AG09309 (cell line): ENCODE measurements at regions not wholly inside any gene's neighbourhood (a gene's known extent, or its start where the extent isn't known, plus 50 kb on each side); places are given as distances from the start of the nearest gene placed in this dataset.

Experiments
- DNase-seq: peaks from one replicate; pipeline ENCODE4 v3.0.0-alpha.2; 2010; ENCODE audit warnings: low read depth
- H3K4me3 ChIP-seq: 2 replicates; pipeline ENCODE4 v1.5.1; 2011; ENCODE audit warnings: mild to moderate bottlenecking, low read depth, low read length, moderate library complexity; ENCODE audit not compliant: control insufficient read depth
- CTCF ChIP-seq: IDR thresholded peaks from 2 replicates; pipeline ENCODE4 v1.5.1; 2011; ENCODE audit warnings: mild to moderate bottlenecking, low read depth, low read length, inconsistent platforms; ENCODE audit not compliant: insufficient read depth, control insufficient read depth; ENCODE audit errors: missing control alignments

GRCh38 chr3:64830681-64831080 lies 142.9 kb upstream of the ADAMTS9 start:
- no peak for DNase-seq
- TF ChIP-seq CTCF, result no peak
- H3K4me3 ChIP-seq, result no peak overlapping the region

- no peak overlapping the region for H3K4me3 ChIP-seq
- TF ChIP-seq CTCF, result no peak
- DNase-seq, result no peak
These were observed 141.5 kb upstream of the ADAMTS9 start for GRCh38 chr3:64829331-64829730.

GRCh38 chr3:64828276-64828675 lies 140.5 kb upstream of the ADAMTS9 start:
- no peak for DNase-seq
- no peak for TF ChIP-seq CTCF
- H3K4me3 ChIP-seq, result no peak overlapping the region

- DNase-seq, result no peak
- H3K4me3 ChIP-seq, result no peak overlapping the region
- TF ChIP-seq CTCF, result no peak
These were observed 139.6 kb upstream of the ADAMTS9 start for GRCh38 chr3:64827431-64827830.

- TF ChIP-seq CTCF, result no peak
- DNase-seq, result no peak
These were observed 139.2 kb upstream of the ADAMTS9 start for GRCh38 chr3:64827019-64827418.

GRCh38 chr3:64825404-64826120 lies 137.8 kb upstream of the ADAMTS9 start:
- no peak for TF ChIP-seq CTCF
- no peak overlapping the region for H3K4me3 ChIP-seq
- no peak for DNase-seq

More at GRCh38 chr3:64827019-64827418, 139.2 kb upstream of the ADAMTS9 start:
- no peak overlapping the region for H3K4me3 ChIP-seq
